ENCODE measurements at regions not wholly inside any gene's neighbourhood (a gene's known extent, or its start where the extent isn't known, plus 50 kb on each side); places are given as distances from the start of the nearest gene placed in this dataset.

DNA sequence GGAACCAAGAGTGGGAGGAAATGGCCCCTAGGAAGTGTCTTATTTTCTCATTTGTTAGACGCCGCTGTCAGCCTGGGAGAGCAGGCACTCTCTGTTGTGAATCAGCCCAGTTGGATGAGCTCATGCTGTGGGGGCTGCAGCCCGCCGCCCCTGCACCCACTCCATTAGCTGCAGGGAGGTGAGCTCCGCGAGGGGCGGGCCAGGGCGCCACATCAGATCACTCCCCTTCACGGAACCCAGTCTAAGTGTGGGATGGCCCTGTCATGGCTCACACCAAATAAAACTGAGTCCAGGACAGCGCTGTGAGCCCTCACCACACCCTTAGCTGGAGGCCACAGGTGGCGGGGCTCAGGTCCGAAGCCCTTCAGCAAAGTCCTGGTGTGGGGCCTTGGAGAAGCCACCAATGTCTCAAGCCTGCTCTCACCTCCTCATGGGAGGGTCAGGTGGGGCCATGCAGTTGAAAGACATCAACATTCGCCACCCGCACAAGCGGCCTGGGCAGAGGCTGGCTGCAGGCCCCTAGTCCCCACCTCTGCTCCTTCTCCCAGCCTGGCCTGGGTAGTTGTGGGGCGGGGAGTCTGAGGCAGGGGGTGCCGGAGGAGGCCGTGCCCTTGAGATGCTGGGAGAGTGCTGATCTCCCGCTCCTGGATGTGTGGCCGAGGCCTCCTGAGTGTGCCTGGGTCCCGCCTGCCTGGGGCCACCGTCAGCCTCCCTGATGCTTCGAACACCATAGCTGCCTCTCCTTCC lies 66.2 kb upstream of the SLCO4A1 start:
- H3K27me3 ChIP-seq (ENCODE audit: control insufficient read depth in 1 of 2, insufficient read depth in 2 of 2, low read length in 2 of 2), result peaks cover 19 to 50% of the 10 kb centered on the region in 2 donors
- peaks cover 12% of the 10 kb centered on the region for H3K36me3 ChIP-seq (ENCODE audit: insufficient read depth, low read length)
- no peak overlapping the region for H3K27ac ChIP-seq (ENCODE audit: low read depth, low read length)
- H3K4me1 ChIP-seq (ENCODE audit: insufficient read depth, low read length), result no peaks in the 10 kb centered on the region
- H3K9ac ChIP-seq (ENCODE audit: low read length), result no peak overlapping the region
- no peaks in the 10 kb centered on the region for H3K9me3 ChIP-seq (ENCODE audit: low read length)
- no peak overlapping the region for H3K4me3 ChIP-seq (ENCODE audit: low read depth in 1 of 2, low read length in 2 of 2)

DNA sequence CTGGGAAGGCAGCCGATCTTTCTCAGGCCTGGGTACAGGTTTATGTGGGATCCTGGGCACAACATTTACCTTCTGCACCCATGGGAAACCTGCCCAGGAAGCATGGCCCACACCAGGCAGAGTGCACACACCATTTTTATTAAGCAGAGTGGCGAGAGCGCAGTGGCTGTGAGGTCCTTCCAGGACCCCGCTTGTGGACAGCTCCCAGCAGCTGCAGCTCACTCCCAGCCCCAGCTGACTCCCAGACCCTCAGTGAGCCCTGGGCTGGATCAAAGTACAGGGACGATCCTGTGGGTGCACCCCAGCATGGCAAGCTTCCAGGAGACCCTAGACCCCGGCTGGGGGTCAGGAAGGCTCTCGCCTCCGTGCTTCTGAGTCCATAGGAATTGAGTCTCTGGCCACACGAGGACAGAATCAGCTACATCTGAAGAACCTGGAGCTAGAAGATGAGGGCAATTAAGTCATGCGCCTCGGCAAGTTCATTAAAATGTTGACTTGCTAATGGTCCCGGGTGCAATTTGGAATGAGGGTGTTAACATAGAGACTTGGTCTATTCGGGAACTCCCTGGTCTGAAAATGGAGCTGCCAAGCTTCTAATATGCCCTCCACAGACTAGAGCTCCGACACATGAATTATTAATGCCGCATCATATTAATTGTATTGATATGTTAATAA lies 65.4 kb upstream of the SLCO4A1 start:
- H3K9ac ChIP-seq (ENCODE audit: low read length), result no peak overlapping the region
- peaks cover 5% of the 10 kb centered on the region for H3K4me1 ChIP-seq (ENCODE audit: insufficient read depth, low read length)
- no peak overlapping the region for H3K4me3 ChIP-seq (ENCODE audit: low read depth in 1 of 2, low read length in 2 of 2)
- H3K9me3 ChIP-seq (ENCODE audit: low read length), result no peaks in the 10 kb centered on the region
- H3K27ac ChIP-seq (ENCODE audit: low read depth, low read length), result no peak overlapping the region
- peaks cover 19 to 58% of the 10 kb centered on the region in 2 donors for H3K27me3 ChIP-seq (ENCODE audit: control insufficient read depth in 1 of 2, insufficient read depth in 2 of 2, low read length in 2 of 2)
- peaks cover 12% of the 10 kb centered on the region for H3K36me3 ChIP-seq (ENCODE audit: insufficient read depth, low read length)

DNA sequence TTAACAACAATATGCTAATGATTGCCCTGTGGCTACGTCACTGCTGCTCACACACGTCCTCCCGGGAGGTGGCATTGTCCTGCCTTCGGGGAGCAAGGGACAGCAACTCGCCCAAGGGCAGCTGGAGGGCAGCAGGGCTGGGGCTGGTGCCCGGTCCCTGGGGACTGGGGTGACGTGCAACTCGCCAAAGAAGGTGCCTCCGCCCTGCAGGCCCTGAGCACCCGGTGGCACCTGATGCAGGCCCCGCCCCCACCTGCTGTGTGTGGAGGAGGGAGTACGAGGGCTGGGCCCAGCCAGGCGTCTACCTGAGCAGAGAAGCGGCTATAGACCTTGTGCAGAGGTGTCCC lies 64.8 kb upstream of the SLCO4A1 start:
- Histone ChIP-seq H3K27me3 (ENCODE audit: control insufficient read depth in 1 of 2, insufficient read depth in 2 of 2, low read length in 2 of 2) (peaks cover 21 to 58% of the 10 kb centered on the region in 2 donors), H3K9ac (ENCODE audit: low read length) (no peak overlapping the region), H3K4me1 (ENCODE audit: insufficient read depth, low read length) (peaks cover 7% of the 10 kb centered on the region), H3K4me3 (ENCODE audit: low read depth in 1 of 2, low read length in 2 of 2) (no peak overlapping the region), H3K27ac (ENCODE audit: low read depth, low read length) (no peak overlapping the region), H3K9me3 (ENCODE audit: low read length) (no peaks in the 10 kb centered on the region), H3K36me3 (ENCODE audit: insufficient read depth, low read length) (peaks cover 8% of the 10 kb centered on the region)

DNA sequence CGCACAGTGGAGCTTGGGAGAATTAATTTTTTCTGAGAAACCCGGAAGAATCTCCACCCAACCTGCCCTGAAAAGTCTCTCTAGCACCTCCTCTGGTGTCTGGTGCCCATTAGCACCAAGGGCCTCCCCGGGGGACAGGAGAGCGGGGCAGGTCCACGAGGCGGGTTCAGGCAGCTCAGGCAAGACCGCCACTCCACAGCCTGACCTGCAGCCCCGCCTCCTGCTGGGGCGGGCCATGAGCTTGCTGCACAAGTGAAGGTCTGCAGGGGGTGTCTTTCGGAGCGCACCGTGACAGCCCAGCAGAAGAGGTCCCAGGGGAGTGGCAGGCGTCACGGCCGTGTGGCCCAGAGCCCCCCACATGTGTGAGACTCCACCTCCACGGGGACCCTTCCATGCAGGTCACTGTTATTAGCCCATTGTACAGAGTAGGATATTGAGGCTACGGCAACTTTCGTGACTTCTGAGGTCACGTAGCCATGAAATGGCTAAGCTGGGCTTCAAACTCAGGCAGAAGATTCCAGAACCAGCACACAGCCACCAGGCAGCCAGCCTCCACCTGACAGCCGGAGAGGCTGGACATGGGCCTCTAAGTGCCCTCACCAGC lies 63.9 kb upstream of the SLCO4A1 start:
- no peak overlapping the region for H3K27ac ChIP-seq (ENCODE audit: low read depth, low read length)
- H3K9me3 ChIP-seq (ENCODE audit: low read length), result no peaks in the 10 kb centered on the region
- H3K27me3 ChIP-seq (ENCODE audit: control insufficient read depth in 1 of 2, insufficient read depth in 2 of 2, low read length in 2 of 2), result peaks cover 27 to 58% of the 10 kb centered on the region in 2 donors
- peaks cover 6% of the 10 kb centered on the region for H3K36me3 ChIP-seq (ENCODE audit: insufficient read depth, low read length)
- no peak overlapping the region for H3K9ac ChIP-seq (ENCODE audit: low read length)
- H3K4me3 ChIP-seq (ENCODE audit: low read depth in 1 of 2, low read length in 2 of 2), result no peak overlapping the region
- peaks cover 16% of the 10 kb centered on the region for H3K4me1 ChIP-seq (ENCODE audit: insufficient read depth, low read length)

DNA sequence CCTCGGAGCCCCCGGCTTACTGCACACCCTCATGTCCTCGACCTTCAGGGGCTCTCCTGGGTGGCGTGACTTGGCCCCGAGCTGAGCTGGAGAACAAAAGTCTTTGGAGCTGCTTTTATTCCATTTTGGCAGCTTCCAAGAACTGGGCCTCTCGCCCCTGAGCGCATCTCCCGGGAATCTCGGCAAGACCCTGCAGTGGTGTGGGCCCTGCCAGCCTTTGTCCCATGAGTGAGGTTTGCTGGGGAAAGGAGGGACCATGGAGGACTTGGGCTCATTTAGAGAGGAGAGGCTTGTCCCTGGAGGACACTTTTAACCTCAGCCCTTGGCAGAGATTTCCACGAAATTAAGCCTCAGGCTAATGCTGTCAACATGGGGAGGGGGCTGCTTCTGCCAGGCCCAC lies 62.3 kb upstream of the SLCO4A1 start:
- peaks cover 29 to 66% of the 10 kb centered on the region in 2 donors for H3K27me3 ChIP-seq (ENCODE audit: control insufficient read depth in 1 of 2, insufficient read depth in 2 of 2, low read length in 2 of 2)
- no peak overlapping the region for H3K4me3 ChIP-seq (ENCODE audit: low read depth in 1 of 2, low read length in 2 of 2)
- H3K9me3 ChIP-seq (ENCODE audit: low read length), result no peaks in the 10 kb centered on the region
- H3K27ac ChIP-seq (ENCODE audit: low read depth, low read length), result no peak overlapping the region
- no peak overlapping the region for H3K9ac ChIP-seq (ENCODE audit: low read length)
- H3K4me1 ChIP-seq (ENCODE audit: insufficient read depth, low read length), result peaks cover 20% of the 10 kb centered on the region
- H3K36me3 ChIP-seq (ENCODE audit: insufficient read depth, low read length), result no peaks in the 10 kb centered on the region

DNA sequence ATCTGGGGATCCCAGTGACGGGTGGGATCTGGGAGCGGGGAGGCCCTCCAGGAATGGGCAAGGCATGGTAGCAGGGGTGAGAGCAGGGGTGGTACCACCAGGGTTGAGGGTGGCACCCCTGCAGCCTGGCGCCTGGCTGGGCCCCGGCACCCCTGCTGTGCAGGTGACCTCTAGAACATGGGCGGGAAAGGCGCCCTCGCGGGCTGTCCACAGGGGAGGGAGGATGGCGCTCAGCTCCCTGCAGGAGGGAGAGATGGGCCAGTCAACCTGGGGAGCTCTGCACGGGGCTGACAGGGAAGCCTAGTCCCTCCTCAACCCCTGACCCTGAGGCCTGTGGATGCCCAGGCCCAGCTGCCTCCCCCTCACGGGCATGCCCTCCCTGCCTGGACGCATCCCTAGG lies 61.6 kb upstream of the SLCO4A1 start:
- Histone ChIP-seq H3K27ac (ENCODE audit: low read depth, low read length) (no peak overlapping the region), H3K9ac (ENCODE audit: low read length) (no peak overlapping the region), H3K27me3 (ENCODE audit: control insufficient read depth in 1 of 2, insufficient read depth in 2 of 2, low read length in 2 of 2) (peaks cover 36 to 71% of the 10 kb centered on the region in 2 donors), H3K9me3 (ENCODE audit: low read length) (no peaks in the 10 kb centered on the region), H3K36me3 (ENCODE audit: insufficient read depth, low read length) (no peaks in the 10 kb centered on the region), H3K4me1 (ENCODE audit: insufficient read depth, low read length) (peaks cover 20% of the 10 kb centered on the region), H3K4me3 (ENCODE audit: low read depth in 1 of 2, low read length in 2 of 2) (no peak overlapping the region)

DNA sequence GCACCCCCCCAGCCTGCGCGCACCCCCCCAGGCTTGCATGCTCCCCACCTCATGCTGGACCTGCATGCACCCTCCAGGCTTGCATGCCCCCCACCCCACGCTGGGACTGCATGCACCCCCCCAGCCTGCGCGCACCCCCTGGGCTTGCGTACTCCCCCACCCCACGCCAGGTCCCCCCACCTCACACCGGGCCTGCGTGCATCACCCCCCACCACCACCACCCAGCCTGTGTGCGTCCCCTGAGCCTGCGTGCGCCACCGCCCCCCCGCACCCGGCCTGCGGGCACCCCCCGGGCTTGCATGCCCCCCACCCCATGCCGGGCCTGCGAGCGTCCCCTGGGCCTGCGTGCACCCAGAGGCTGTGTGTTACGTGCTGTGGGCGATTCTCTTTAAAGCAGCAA lies 61.0 kb upstream of the SLCO4A1 start:
- Histone ChIP-seq H3K27ac (ENCODE audit: low read depth, low read length) (no peak overlapping the region), H3K4me3 (ENCODE audit: low read depth in 1 of 2, low read length in 2 of 2) (no peak overlapping the region), H3K36me3 (ENCODE audit: insufficient read depth, low read length) (no peaks in the 10 kb centered on the region), H3K4me1 (ENCODE audit: insufficient read depth, low read length) (peaks cover 20% of the 10 kb centered on the region), H3K9ac (ENCODE audit: low read length) (no peak overlapping the region), H3K9me3 (ENCODE audit: low read length) (no peaks in the 10 kb centered on the region), H3K27me3 (ENCODE audit: control insufficient read depth in 1 of 2, insufficient read depth in 2 of 2, low read length in 2 of 2) (peaks cover 39 to 70% of the 10 kb centered on the region in 2 donors)

DNA sequence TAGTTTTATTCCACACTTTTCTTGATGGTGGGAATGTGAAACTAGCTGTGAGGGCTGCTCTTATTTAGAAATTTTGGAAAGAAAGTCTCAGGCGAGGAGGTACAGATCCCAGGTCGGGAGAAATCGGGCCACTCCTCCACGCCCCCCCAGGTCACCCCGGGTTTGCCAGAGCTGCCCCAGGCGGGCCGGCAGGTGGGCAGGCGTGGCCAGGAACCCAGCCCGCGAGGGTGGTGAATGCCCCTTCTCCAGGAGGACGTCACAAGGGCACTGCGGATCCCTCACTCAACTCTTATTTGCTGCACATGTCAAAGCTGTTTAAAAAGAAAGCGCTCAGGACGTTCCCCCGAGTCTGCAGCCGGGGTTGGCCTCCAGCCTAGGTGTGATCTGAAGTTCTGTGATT lies 60.5 kb upstream of the SLCO4A1 start:
- Histone ChIP-seq H3K27me3 (ENCODE audit: control insufficient read depth in 1 of 2, insufficient read depth in 2 of 2, low read length in 2 of 2) (peaks cover 39 to 68% of the 10 kb centered on the region in 2 donors), H3K4me1 (ENCODE audit: insufficient read depth, low read length) (peaks cover 20% of the 10 kb centered on the region), H3K27ac (ENCODE audit: low read depth, low read length) (no peak overlapping the region), H3K4me3 (ENCODE audit: low read depth in 1 of 2, low read length in 2 of 2) (no peak overlapping the region), H3K9me3 (ENCODE audit: low read length) (no peaks in the 10 kb centered on the region), H3K9ac (ENCODE audit: low read length) (no peak overlapping the region), H3K36me3 (ENCODE audit: insufficient read depth, low read length) (no peaks in the 10 kb centered on the region)

DNA sequence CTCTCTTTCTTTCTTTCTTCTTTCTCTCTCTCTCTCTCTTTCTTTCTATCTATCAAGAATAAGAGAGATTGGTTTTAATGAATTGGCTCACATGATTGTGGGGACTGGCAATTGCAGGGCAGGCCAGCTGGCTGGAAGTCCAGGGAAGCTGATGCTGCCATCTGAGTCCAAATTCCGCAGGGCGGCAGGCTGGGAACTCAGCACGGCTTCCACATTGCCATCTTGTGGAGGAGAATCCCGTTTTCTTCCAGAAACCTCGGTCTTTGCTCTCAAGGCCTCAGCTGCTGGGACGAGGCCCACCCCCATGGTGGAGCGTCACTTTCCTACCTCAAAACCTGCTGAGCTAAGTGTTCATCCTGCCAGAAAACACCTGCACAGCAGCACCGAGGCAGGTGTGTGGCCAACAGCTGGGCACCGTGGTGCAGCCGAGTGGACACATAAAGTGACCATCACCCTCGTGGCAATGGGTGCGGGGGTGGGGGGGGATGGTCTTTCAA lies 58.8 kb upstream of the SLCO4A1 start:
- Histone ChIP-seq H3K27ac (ENCODE audit: low read depth, low read length) (no peak overlapping the region), H3K4me1 (ENCODE audit: insufficient read depth, low read length) (peaks cover 20% of the 10 kb centered on the region), H3K4me3 (ENCODE audit: low read depth in 1 of 2, low read length in 2 of 2) (no peak overlapping the region), H3K9me3 (ENCODE audit: low read length) (no peaks in the 10 kb centered on the region), H3K36me3 (ENCODE audit: insufficient read depth, low read length) (no peaks in the 10 kb centered on the region), H3K27me3 (ENCODE audit: control insufficient read depth in 1 of 2, insufficient read depth in 2 of 2, low read length in 2 of 2) (peaks cover 42 to 67% of the 10 kb centered on the region in 2 donors), H3K9ac (ENCODE audit: low read length) (no peak overlapping the region)

DNA sequence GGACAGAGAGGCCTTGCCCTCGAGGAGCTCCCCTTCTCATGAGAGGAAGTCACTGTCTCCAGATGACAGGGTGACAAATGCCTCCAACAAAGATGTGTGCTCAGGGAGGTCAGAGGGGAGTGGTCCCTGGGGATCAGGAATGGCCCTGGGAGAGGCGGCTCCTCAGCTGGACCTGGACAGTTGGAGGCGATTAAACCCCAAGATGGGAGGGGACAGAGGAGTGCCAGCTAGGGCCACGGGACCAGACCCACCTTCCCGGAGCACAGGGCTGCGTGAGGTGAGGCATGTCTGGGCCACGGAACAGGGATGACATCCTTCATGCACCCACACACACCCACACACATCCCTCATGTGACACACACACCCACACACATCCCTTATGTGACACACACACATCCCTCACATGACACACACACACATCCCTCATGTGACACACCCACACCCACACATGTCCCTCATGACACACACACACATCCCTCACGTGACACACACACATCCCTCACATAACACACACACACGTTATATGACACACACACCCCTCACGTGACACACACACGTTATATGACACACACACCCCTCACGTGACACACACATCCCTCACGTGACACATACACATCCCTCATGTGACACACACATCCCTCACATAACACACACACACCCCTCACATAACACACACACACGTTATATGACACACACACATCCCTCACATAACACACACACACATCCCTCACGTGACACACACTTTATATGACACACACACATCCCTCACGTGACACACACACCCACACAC lies 57.4 kb upstream of the SLCO4A1 start:
- no peaks in the 10 kb centered on the region for H3K36me3 ChIP-seq (ENCODE audit: insufficient read depth, low read length)
- H3K4me1 ChIP-seq (ENCODE audit: insufficient read depth, low read length), result peaks cover 20% of the 10 kb centered on the region
- H3K27me3 ChIP-seq (ENCODE audit: control insufficient read depth in 1 of 2, insufficient read depth in 2 of 2, low read length in 2 of 2), result peaks cover 42 to 64% of the 10 kb centered on the region in 2 donors
- H3K9ac ChIP-seq (ENCODE audit: low read length), result no peak overlapping the region
- no peak overlapping the region for H3K27ac ChIP-seq (ENCODE audit: low read depth, low read length)
- H3K4me3 ChIP-seq (ENCODE audit: low read depth in 1 of 2, low read length in 2 of 2), result no peak overlapping the region
- no peaks in the 10 kb centered on the region for H3K9me3 ChIP-seq (ENCODE audit: low read length)

DNA sequence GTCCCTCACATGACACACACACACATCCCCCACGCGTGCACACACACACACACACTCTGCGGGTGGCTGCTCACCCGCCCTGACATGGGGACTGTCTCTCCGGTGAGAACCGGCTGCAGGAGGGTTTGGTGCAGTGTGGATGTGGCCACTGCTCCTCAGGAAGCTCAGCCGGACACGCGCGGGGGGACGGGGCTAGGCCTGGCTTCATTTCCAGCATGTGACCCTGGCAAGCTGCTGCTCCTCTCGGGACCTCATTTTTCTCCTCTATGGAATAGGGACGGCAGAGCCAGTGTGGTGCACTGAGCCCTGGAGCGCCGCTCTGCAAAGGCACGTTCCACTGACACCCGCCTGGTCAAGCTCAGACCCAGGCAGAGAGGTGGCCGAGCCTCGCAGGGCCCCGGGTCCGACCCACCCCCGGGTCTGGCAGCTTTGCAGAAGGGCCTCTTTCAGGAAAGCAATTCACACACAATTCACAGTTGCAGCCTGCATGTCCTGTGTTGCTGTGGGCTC lies 56.8 kb upstream of the SLCO4A1 start:
- no peak overlapping the region for H3K27ac ChIP-seq (ENCODE audit: low read depth, low read length)
- H3K27me3 ChIP-seq (ENCODE audit: control insufficient read depth in 1 of 2, insufficient read depth in 2 of 2, low read length in 2 of 2), result peaks cover 39 to 64% of the 10 kb centered on the region in 2 donors
- H3K36me3 ChIP-seq (ENCODE audit: insufficient read depth, low read length), result no peaks in the 10 kb centered on the region
- H3K4me3 ChIP-seq (ENCODE audit: low read depth in 1 of 2, low read length in 2 of 2), result no peak overlapping the region
- H3K9me3 ChIP-seq (ENCODE audit: low read length), result no peaks in the 10 kb centered on the region
- H3K9ac ChIP-seq (ENCODE audit: low read length), result no peak overlapping the region
- peaks cover 20% of the 10 kb centered on the region for H3K4me1 ChIP-seq (ENCODE audit: insufficient read depth, low read length)
